ENCODE measurements at regions not wholly inside any gene's neighbourhood (a gene's known extent, or its start where the extent isn't known, plus 50 kb on each side); places are given as distances from the start of the nearest gene placed in this dataset.

GRCh38 chr11:134592391-134592990, 180.4 kb upstream of the B3GAT1 start:
- Histone ChIP-seq H3K36me3 (ENCODE audit: control insufficient read depth in 2 of 2, insufficient read depth in 1 of 2, low read length in 2 of 2) (no peaks in the 10 kb centered on the region), H3K9me3 (ENCODE audit: control insufficient read depth, insufficient read depth, low read depth, low read length) (no peaks in the 10 kb centered on the region), H3K4me3 (ENCODE audit: low read depth, low read length) (no peak overlapping the region), H3K4me1 (ENCODE audit: control insufficient read depth, insufficient read depth, low read length) (no peaks in the 10 kb centered on the region), H3K27ac (ENCODE audit: extremely low read depth, low read depth, low read length) (no peak overlapping the region)
- TF ChIP-seq ZNF791 (tag by site-specific recombination; IDR thresholded peaks at IDR 0.05) (no peak), ZNF654 (tag by site-specific recombination; IDR thresholded peaks at IDR 0.05; ENCODE audit: low read depth) (peak; percentile 24; the same call in 1 of the 2 replicates), ZNF223 (tag by site-specific recombination; IDR thresholded peaks at IDR 0.05) (no peak), ZNF433 (tag by site-specific recombination; IDR thresholded peaks at IDR 0.05; ENCODE audit: low read depth) (no peak), ZNF2 (tag by site-specific recombination; IDR thresholded peaks at IDR 0.05) (peak; percentile 41; the same call in 1 of the 2 replicates)
- POLR2A ChIA-PET, result no interaction called here
- CTCF ChIA-PET, result interaction anchor here (0.7 to 1.3 kb wide), 12 partner anchors 10 to 276 kb away, joined by 3 to 7 read pairs (median 3); no protein-coding TSS in a partner anchor

- Histone ChIP-seq H3K4me3 (ENCODE audit: low read depth, low read length) (no peak overlapping the region), H3K9me3 (ENCODE audit: control insufficient read depth, insufficient read depth, low read depth, low read length) (no peaks in the 10 kb centered on the region), H3K36me3 (ENCODE audit: control insufficient read depth in 2 of 2, insufficient read depth in 1 of 2, low read length in 2 of 2) (no peaks in the 10 kb centered on the region), H3K4me1 (ENCODE audit: control insufficient read depth, insufficient read depth, low read length) (no peaks in the 10 kb centered on the region), H3K27ac (ENCODE audit: extremely low read depth, low read depth, low read length) (no peak overlapping the region)
- CTCF ChIA-PET, result interaction anchor here (0.7 to 1.3 kb wide), 7 partner anchors 14 to 271 kb away, joined by 3 to 4 read pairs (median 3); no protein-coding TSS in a partner anchor
- POLR2A ChIA-PET, result no interaction called here
- no peak for TF ChIP-seq ZNF214 (tag by site-specific recombination; IDR thresholded peaks at IDR 0.05; ENCODE audit: borderline replicate concordance)
- TF ChIP-seq ZNF2 (tag by site-specific recombination; IDR thresholded peaks at IDR 0.05), result no peak
- TF ChIP-seq ZBTB20 (tag by site-specific recombination; IDR thresholded peaks at IDR 0.05), result no peak
- no peak for TF ChIP-seq ZNF112 (tag by site-specific recombination; IDR thresholded peaks at IDR 0.05)
- TF ChIP-seq OVOL3 (tag by site-specific recombination; IDR thresholded peaks at IDR 0.05), result no peak
Measured at GRCh38 chr11:134591338-134591737, 179.3 kb upstream of the B3GAT1 start.

GRCh38 chr11:134589129-134589528, 177.1 kb upstream of the B3GAT1 start:
- POLR2A ChIA-PET, result no interaction called here
- H3K36me3 ChIP-seq (ENCODE audit: control insufficient read depth in 2 of 2, insufficient read depth in 1 of 2, low read length in 2 of 2), result no peaks in the 10 kb centered on the region
- H3K9me3 ChIP-seq (ENCODE audit: control insufficient read depth, insufficient read depth, low read depth, low read length), result no peaks in the 10 kb centered on the region
- no peak overlapping the region for H3K27ac ChIP-seq (ENCODE audit: extremely low read depth, low read depth, low read length)
- CTCF ChIA-PET, result interaction anchor here (0.6 kb wide), 1 partner anchor 71 kb away, joined by 3 read pairs; no protein-coding TSS in a partner anchor
- H3K4me1 ChIP-seq (ENCODE audit: control insufficient read depth, insufficient read depth, low read length), result no peaks in the 10 kb centered on the region
- H3K4me3 ChIP-seq (ENCODE audit: low read depth, low read length), result no peak overlapping the region
- no peak for TF ChIP-seq ZBTB20 (tag by site-specific recombination; IDR thresholded peaks at IDR 0.05)
- no peak for TF ChIP-seq ZNF548 (tag by site-specific recombination; IDR thresholded peaks at IDR 0.05)
- no peak for TF ChIP-seq ZNF701 (tag by site-specific recombination; IDR thresholded peaks at IDR 0.05)
- no peak for TF ChIP-seq TSHZ1 (tag by site-specific recombination; IDR thresholded peaks at IDR 0.05; ENCODE audit: borderline replicate concordance)
- TF ChIP-seq ZNF521 (tag by site-specific recombination; IDR thresholded peaks at IDR 0.05), result no peak
- TF ChIP-seq ZNF530 (tag by site-specific recombination; IDR thresholded peaks at IDR 0.05; ENCODE audit: low read depth), result no peak
- TF ChIP-seq YY1 (tag by site-specific recombination; IDR thresholded peaks at IDR 0.05), result no peak
- no peak for TF ChIP-seq ZNF518A (tag by site-specific recombination; conservative IDR thresholded peaks at IDR 0.05; ENCODE audit: low read depth)
- TF ChIP-seq GFI1B (tag by site-specific recombination; IDR thresholded peaks at IDR 0.05), result no peak
- no peak for TF ChIP-seq ZNF214 (tag by site-specific recombination; IDR thresholded peaks at IDR 0.05; ENCODE audit: borderline replicate concordance)
- no peak for TF ChIP-seq ZNF155 (tag by site-specific recombination; IDR thresholded peaks at IDR 0.05)
- TF ChIP-seq ZFP37 (tag by site-specific recombination; IDR thresholded peaks at IDR 0.05), result no peak
- TF ChIP-seq ZNF184 (tag by site-specific recombination; IDR thresholded peaks at IDR 0.05), result no peak
- no peak for TF ChIP-seq SETDB1 (IDR thresholded peaks at IDR 0.05; ENCODE audit: insufficient read length, low read length)
- no peak for TF ChIP-seq ELK4 (IDR thresholded peaks at IDR 0.05; ENCODE audit: borderline replicate concordance, low read depth, low read length)

Data from HEK293 (cell line).